Heart right ventricle (tissue), 16 donors: ENCODE measurements at regions not wholly inside any gene's neighbourhood (a gene's known extent, or its start where the extent isn't known, plus 50 kb on each side); places are given as distances from the start of the nearest gene placed in this dataset.

Source experiments
- ATAC-seq, 8 donors: fragments of 200-7000 bp; cut with Tn5 transposase; one replicate each; pipeline ENCODE4 v1.9.1; 2020; ENCODE audit warnings: mild to moderate bottlenecking in 8 of 8, moderate library complexity in 8 of 8, moderate number of reproducible peaks in 1 of 8
- DNase-seq, 2 donors: peaks; one replicate each; pipeline ENCODE4 v3.0.0-alpha.2; 2020
- H3K27ac ChIP-seq, 10 donors: fragments of 200-600 bp; sonication (generic) in 2 of 10; one replicate each; pipeline versions ENCODE4 v1.5.0 to v1.8.0; 2020 to 2022; ENCODE audit warnings: mild to moderate bottlenecking in 3 of 10
- H3K27me3 ChIP-seq, 7 donors: fragments of 200-600 bp; one replicate each; pipeline ENCODE4 v1.8.0; 2021 to 2022; ENCODE audit warnings: mild to moderate bottlenecking in 2 of 7
- H3K36me3 ChIP-seq, 9 donors: fragments of 200-600 bp; sonication (generic) in 1 of 9; one replicate each; pipeline versions ENCODE4 v1.5.0 to v1.8.0; 2020 to 2022; ENCODE audit warnings: mild to moderate bottlenecking in 2 of 9
- H3K4me1 ChIP-seq, 9 donors: fragments of 200-600 bp; sonication (generic) in 1 of 9; one replicate each; pipeline versions ENCODE4 v1.5.0 to v1.8.0; 2020 to 2022; ENCODE audit warnings: mild to moderate bottlenecking in 4 of 9
- H3K4me3 ChIP-seq, 10 donors: fragments of 200-600 bp; sonication (generic) in 2 of 10; one replicate each; pipeline versions ENCODE4 v1.5.0 to v1.8.0; 2020 to 2022; ENCODE audit warnings: mild to moderate bottlenecking in 7 of 10, moderate library complexity in 2 of 10
- H3K9me3 ChIP-seq, 11 donors: fragments of 200-600 bp in 10 of 11; sonication (generic) in 2 of 11; one replicate each; pipeline versions ENCODE4 v1.5.0 to v1.8.0; 2013 to 2022; ENCODE audit warnings: mild to moderate bottlenecking in 2 of 11, control low read depth in 1 of 11, moderate library complexity in 1 of 11
- WGBS, 2 donors: extraction: QIAGEN DNeasy Blood & Tissue Kit; methylation state at CpG; one replicate each; pipeline ENCODE4 v1.1.7; 2013; ENCODE audit warnings: inconsistent platforms in 1 of 2; 5-methylcytosine and 5-hydroxymethylcytosine counted together
- intact Hi-C, 10 donors: fragments of 100-400 bp; cut with DNase I; formaldehyde crosslinking; loops; one replicate each; pipeline versions ENCODE4 v1.11.1 to v1.14.2; 2022
- TF ChIP-seq, protein P1 (sequence below), 9 donors: fragments of 200-600 bp; sonication (generic) in 2 of 9; IDR thresholded peaks; one replicate each; pipeline versions ENCODE4 v1.5.0 to v1.8.0; 2021 to 2022; ENCODE audit warnings: antibody characterized with exemption in 9 of 9, mild to moderate bottlenecking in 5 of 9, moderate library complexity in 1 of 9
- donor health status: Arrhythmogenic right ventricular cardiomyopathy.
- donor health status: ischemic (EF 13 %, LVEDD 7.1; RV severe dilation, severe dysfunction).
- donor health status: healthy with polysubstance abuse.
- donor health status: DM: no; HTN: yes; CAD: no.
- donor health status: DM: no; HTN: no; CAD: no.
- donor health status: ischemic (EF 25% LVEDD 6.9; RV normal size, moderate dysfunction).
- donor health status: ischemic (EF 25% LVEDD 5.7; RV mildly dilated, moderate dysfunction).
- donor health status: healthy.
- donor health status: DM: yes; HTN: yes; CAD: no.
- donor health status: Ischemic cardiomyopathy.
- donor health status: ischemic (EF 35%, LVEDD 5.7; RV mildly dilated, moderate dysfunction).
- donor health status: nonischemic (EF 11% LVEDD 7.7; RV severe dilation, severe dysfunction).
- donor health status: DM: yes; HTN: yes; CAD: no.
- donor health status: PGD.
- donor health status: ischemic (EF 29% LVEDD 5.4; RV normal size, mild dysfunction).
- donor health status: nonischemic (EF 23%, LVEDD 6.1; RV moderate dilation, normal function).

DNA sequence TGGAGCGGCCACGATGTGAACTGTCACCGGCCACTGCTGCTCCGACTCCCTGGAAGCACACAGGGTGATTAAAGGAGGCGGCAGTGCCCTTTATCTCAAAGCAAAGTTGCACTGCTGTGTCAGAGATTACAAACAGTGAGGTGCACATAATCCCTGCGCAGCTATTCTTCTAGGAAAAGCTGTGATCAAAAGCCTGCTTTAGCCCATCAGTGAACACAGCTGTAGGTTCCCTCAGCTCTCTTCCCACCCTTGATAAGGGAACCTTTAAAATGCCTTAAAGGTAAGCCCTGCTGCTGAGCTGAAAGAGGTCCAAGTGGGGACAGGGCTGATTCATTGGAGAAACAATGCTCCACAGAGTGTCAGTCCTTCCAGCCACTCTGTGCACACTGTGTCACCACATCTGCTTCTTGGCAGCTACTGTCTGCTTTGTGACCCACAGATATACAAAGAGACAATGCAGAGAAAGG lies 127.6 kb downstream of the EIF4E start:
- intact Hi-C loops, result no loop called here
- WGBS, 2 donors, result 37 to 58% methylated on average over 6 of the region's 6 CpGs
- no peaks in the 10 kb centered on the region for H3K36me3 ChIP-seq
- TF ChIP-seq, protein P1, sequence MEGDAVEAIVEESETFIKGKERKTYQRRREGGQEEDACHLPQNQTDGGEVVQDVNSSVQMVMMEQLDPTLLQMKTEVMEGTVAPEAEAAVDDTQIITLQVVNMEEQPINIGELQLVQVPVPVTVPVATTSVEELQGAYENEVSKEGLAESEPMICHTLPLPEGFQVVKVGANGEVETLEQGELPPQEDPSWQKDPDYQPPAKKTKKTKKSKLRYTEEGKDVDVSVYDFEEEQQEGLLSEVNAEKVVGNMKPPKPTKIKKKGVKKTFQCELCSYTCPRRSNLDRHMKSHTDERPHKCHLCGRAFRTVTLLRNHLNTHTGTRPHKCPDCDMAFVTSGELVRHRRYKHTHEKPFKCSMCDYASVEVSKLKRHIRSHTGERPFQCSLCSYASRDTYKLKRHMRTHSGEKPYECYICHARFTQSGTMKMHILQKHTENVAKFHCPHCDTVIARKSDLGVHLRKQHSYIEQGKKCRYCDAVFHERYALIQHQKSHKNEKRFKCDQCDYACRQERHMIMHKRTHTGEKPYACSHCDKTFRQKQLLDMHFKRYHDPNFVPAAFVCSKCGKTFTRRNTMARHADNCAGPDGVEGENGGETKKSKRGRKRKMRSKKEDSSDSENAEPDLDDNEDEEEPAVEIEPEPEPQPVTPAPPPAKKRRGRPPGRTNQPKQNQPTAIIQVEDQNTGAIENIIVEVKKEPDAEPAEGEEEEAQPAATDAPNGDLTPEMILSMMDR (IDR thresholded peaks at IDR 0.05), result no peak
- peaks cover 0 to 8% (median 0%) of the 10 kb centered on the region in 9 donors for H3K4me1 ChIP-seq
- no peaks in the 10 kb centered on the region for H3K27me3 ChIP-seq
- no peak overlapping the region for H3K4me3 ChIP-seq
- no peaks in the 10 kb centered on the region for H3K9me3 ChIP-seq
- no peak for DNase-seq
- ATAC-seq, result peak in 1 of 8 donors; percentile 25
- no peak overlapping the region for H3K27ac ChIP-seq

DNA sequence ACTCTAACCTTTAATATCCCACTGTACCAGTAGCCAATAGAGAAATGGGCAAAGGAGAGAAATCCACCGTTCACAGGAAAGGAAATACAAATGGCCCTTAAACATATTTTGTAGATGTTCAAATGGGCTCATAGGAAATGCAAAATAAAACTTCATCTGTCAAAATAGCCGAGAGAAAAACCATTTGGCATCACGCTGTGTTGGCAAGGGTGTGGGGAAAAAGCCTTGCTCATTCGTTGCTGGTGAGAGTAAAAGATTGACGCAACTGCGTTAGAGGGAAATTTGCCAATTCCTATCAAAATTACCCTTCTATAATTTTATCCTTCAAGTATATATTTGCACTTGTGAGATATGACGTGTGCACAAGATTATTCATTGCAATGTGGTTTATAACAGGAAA lies 131.9 kb downstream of the EIF4E start:
- WGBS, 2 donors, result 79 to 84% methylated on average over 7 of the region's 7 CpGs
- Histone ChIP-seq H3K4me3 (no peak overlapping the region), H3K4me1 (peaks cover 0 to 5% (median 0%) of the 10 kb centered on the region in 9 donors), H3K36me3 (no peaks in the 10 kb centered on the region), H3K27me3 (no peaks in the 10 kb centered on the region), H3K27ac (no peak overlapping the region), H3K9me3 (no peaks in the 10 kb centered on the region)
- ATAC-seq (no peak), DNase-seq (no peak)
- TF ChIP-seq, protein P1 (IDR thresholded peaks at IDR 0.05), result no peak
- intact Hi-C loops, result no loop called here

- intact Hi-C loops, result no loop called here
- H3K27me3 ChIP-seq, result no peaks in the 10 kb centered on the region
- TF ChIP-seq, protein P1 (IDR thresholded peaks at IDR 0.05), result no peak
- ATAC-seq (no peak), DNase-seq (no peak)
- no peaks in the 10 kb centered on the region for H3K9me3 ChIP-seq
- H3K36me3 ChIP-seq, result no peaks in the 10 kb centered on the region
- H3K4me1 ChIP-seq, result no peaks in the 10 kb centered on the region
- H3K4me3 ChIP-seq, result no peak overlapping the region
- no peak overlapping the region for H3K27ac ChIP-seq
- WGBS, 2 donors, result 80 to 83% methylated on average over 3 of the region's 3 CpGs
Measured at GRCh38 chr4:98794565-98795205, 134.2 kb downstream of the EIF4E start.

GRCh38 chr4:98793658-98794057 lies 135.2 kb upstream of the TSPAN5 start:
- H3K4me1 ChIP-seq, result no peaks in the 10 kb centered on the region
- no peak overlapping the region for H3K4me3 ChIP-seq
- ATAC-seq (no peak), DNase-seq (no peak)
- WGBS, 2 donors, result 82 to 87% methylated on average over 3 of the region's 3 CpGs
- H3K36me3 ChIP-seq, result no peaks in the 10 kb centered on the region
- no peaks in the 10 kb centered on the region for H3K9me3 ChIP-seq
- no peak overlapping the region for H3K27ac ChIP-seq
- no peaks in the 10 kb centered on the region for H3K27me3 ChIP-seq
- intact Hi-C loops, result no loop called here
- TF ChIP-seq, protein P1 (IDR thresholded peaks at IDR 0.05), result no peak
